Renal cortical epithelial cell (primary cell): ENCODE measurements at regions not wholly inside any gene's neighbourhood (a gene's known extent, or its start where the extent isn't known, plus 50 kb on each side); places are given as distances from the start of the nearest gene placed in this dataset.
A peak's percentile ranks its signal among the peaks of the same experiment; 100 is the strongest.
"Not testable (repeated sequence)": the region's sequence is repeated elsewhere in the genome, so short reads cannot be mapped to it uniquely, and the experiment has no call there.

Source experiments
- DNase-seq: peaks from one replicate; pipeline ENCODE4 v3.0.0-alpha.2; 2011; ENCODE audit warnings: low read depth

GRCh38 chr6:130494729-130495128 lies 128.9 kb downstream of the TMEM200A start:
- DNase-seq = no peak

GRCh38 chr6:130500693-130501092 lies 134.9 kb downstream of the TMEM200A start:
- peak; percentile 25 for DNase-seq

GRCh38 chr6:130503146-130503545 lies 137.3 kb downstream of the TMEM200A start:
- DNase-seq = peak; percentile 44

- DNase-seq = no peak
Observed at GRCh38 chr6:130505808-130506598, 140.2 kb downstream of the TMEM200A start.

- not testable (repeated sequence) for DNase-seq
Observed at GRCh38 chr6:130507005-130507665, 141.3 kb downstream of the TMEM200A start.

- DNase-seq = no peak
Observed at GRCh38 chr6:130507666-130508028, 141.8 kb downstream of the TMEM200A start.

- DNase-seq = peak; percentile 94
Observed at GRCh38 chr6:130513770-130514169, 148.0 kb downstream of the TMEM200A start.

- DNase-seq = no peak
Observed at GRCh38 chr6:130514712-130515111, 148.9 kb downstream of the TMEM200A start.

- DNase-seq = no peak
Observed at GRCh38 chr6:130515306-130515705, 149.5 kb downstream of the TMEM200A start.

GRCh38 chr6:130516604-130517003 lies 150.8 kb downstream of the TMEM200A start:
- no peak for DNase-seq

- DNase-seq = peak; percentile 46
Observed at GRCh38 chr6:130517444-130517931, 151.7 kb downstream of the TMEM200A start.

- DNase-seq = no peak
Observed at GRCh38 chr6:130518588-130518987, 152.8 kb downstream of the TMEM200A start.

- no peak for DNase-seq
Observed at GRCh38 chr6:130520221-130520620, 154.4 kb downstream of the TMEM200A start.

GRCh38 chr6:130520801-130521200 lies 155.0 kb downstream of the TMEM200A start:
- no peak for DNase-seq

GRCh38 chr6:130524552-130524951 lies 158.7 kb downstream of the TMEM200A start:
- no peak for DNase-seq

GRCh38 chr6:130525408-130525807 lies 159.6 kb downstream of the TMEM200A start:
- DNase-seq = no peak

GRCh38 chr6:130526466-130526865 lies 160.6 kb downstream of the TMEM200A start:
- no peak for DNase-seq

GRCh38 chr6:130527173-130527572 lies 161.4 kb downstream of the TMEM200A start:
- no peak for DNase-seq

- DNase-seq = peak; percentile 17
Observed at GRCh38 chr6:130529569-130530149, 163.8 kb downstream of the TMEM200A start.

- no peak for DNase-seq
Observed at GRCh38 chr6:130534627-130535026, 168.8 kb downstream of the TMEM200A start.

GRCh38 chr6:130535242-130535641 lies 169.4 kb downstream of the TMEM200A start:
- DNase-seq = no peak

GRCh38 chr6:130537447-130537846 lies 171.6 kb downstream of the TMEM200A start:
- DNase-seq = no peak

GRCh38 chr6:130547723-130548122 lies 181.9 kb downstream of the TMEM200A start:
- DNase-seq = no peak
